H9 (cell line): ENCODE measurements at regions not wholly inside any gene's neighbourhood (a gene's known extent, or its start where the extent isn't known, plus 50 kb on each side); places are given as distances from the start of the nearest gene placed in this dataset.

Experiments used
- DNase-seq: peaks from one replicate; pipeline ENCODE4 v3.0.0-alpha.2; 2017
- H2AFZ ChIP-seq: one replicate; pipeline ENCODE4 v1.6.1; 2013; ENCODE audit warnings: mild to moderate bottlenecking, low read length, control low read depth, moderate library complexity
- H2AK5ac ChIP-seq: 2 replicates; pipeline ENCODE4 v1.6.1; 2013; ENCODE audit warnings: low read length, control low read depth, mixed read lengths; ENCODE audit not compliant: insufficient read length
- H2BK120ac ChIP-seq: one replicate; pipeline ENCODE4 v1.6.1; 2013; ENCODE audit warnings: low read depth, mild to moderate bottlenecking, low read length, control low read depth, inconsistent platforms; ENCODE audit not compliant: poor library complexity, severe bottlenecking
- H2BK12ac ChIP-seq: 2 replicates; pipeline ENCODE4 v1.6.1; 2013; ENCODE audit warnings: low read length, control low read depth, mixed read lengths, low read depth; ENCODE audit not compliant: insufficient read length
- H2BK15ac ChIP-seq: 2 replicates; pipeline ENCODE4 v1.6.1; 2013; ENCODE audit warnings: low read depth, low read length, control low read depth
- H2BK20ac ChIP-seq: one replicate; pipeline ENCODE4 v1.6.1; 2013; ENCODE audit warnings: low read depth, mild to moderate bottlenecking, low read length, control low read depth, inconsistent platforms; ENCODE audit not compliant: poor library complexity, severe bottlenecking
- H2BK5ac ChIP-seq: 2 replicates; pipeline ENCODE4 v1.6.1; 2013; ENCODE audit warnings: low read length, control low read depth, mixed read lengths; ENCODE audit not compliant: insufficient read length
- H3K14ac ChIP-seq: 2 replicates; pipeline ENCODE4 v1.6.1; 2013; ENCODE audit warnings: low read length, control low read depth; ENCODE audit not compliant: insufficient read depth
- H3K18ac ChIP-seq: 2 replicates; pipeline ENCODE4 v1.6.1; 2013; ENCODE audit warnings: low read depth, mild to moderate bottlenecking, mixed read lengths, low read length, control low read depth; ENCODE audit not compliant: insufficient read length
- H3K23ac ChIP-seq: 2 replicates; pipeline ENCODE4 v1.6.1; 2013; ENCODE audit warnings: low read length, control low read depth, mixed read lengths, low read depth; ENCODE audit not compliant: insufficient read length
- H3K23me2 ChIP-seq: 2 replicates; pipeline ENCODE4 v1.6.1; 2013; ENCODE audit warnings: low read depth, mild to moderate bottlenecking, mixed read lengths, low read length, control low read depth; ENCODE audit not compliant: insufficient read length, poor library complexity, severe bottlenecking
- H3K27ac ChIP-seq: 2 replicates; pipeline ENCODE4 v1.5.1; 2013; ENCODE audit warnings: low read length, control low read depth, mixed read lengths, low read depth; ENCODE audit not compliant: insufficient read length
- H3K27me3 ChIP-seq: 2 replicates; pipeline ENCODE4 v1.6.1; 2013; ENCODE audit warnings: low read length, control low read depth, inconsistent platforms; ENCODE audit not compliant: insufficient read depth
- H3K4ac ChIP-seq: 2 replicates; pipeline ENCODE4 v1.6.1; 2013; ENCODE audit warnings: low read depth, mild to moderate bottlenecking, control low read depth, inconsistent platforms, low read length, moderate library complexity
- H3K4me1 ChIP-seq: 2 replicates; pipeline ENCODE4 v1.6.1; 2013; ENCODE audit warnings: low read length, control low read depth, inconsistent platforms; ENCODE audit not compliant: insufficient read depth
- H3K4me2 ChIP-seq: 2 replicates; pipeline ENCODE4 v1.6.1; 2013; ENCODE audit warnings: low read length, control low read depth, mixed read lengths; ENCODE audit not compliant: insufficient read length, insufficient read depth
- H3K56ac ChIP-seq: 2 replicates; pipeline ENCODE4 v1.6.1; 2013; ENCODE audit warnings: low read depth, mild to moderate bottlenecking, mixed read lengths, low read length, control low read depth; ENCODE audit not compliant: insufficient read length
- H3K79me1 ChIP-seq: 2 replicates; pipeline ENCODE4 v1.6.1; 2013; ENCODE audit warnings: low read depth, mild to moderate bottlenecking, moderate library complexity, low read length, control low read depth, inconsistent platforms; ENCODE audit not compliant: insufficient read depth, poor library complexity, severe bottlenecking
- H3K79me2 ChIP-seq: 2 replicates; pipeline ENCODE4 v1.6.1; 2013; ENCODE audit warnings: low read length, control low read depth, inconsistent platforms; ENCODE audit not compliant: insufficient read depth
- H3K9ac ChIP-seq: 2 replicates; pipeline ENCODE4 v1.6.1; 2013; ENCODE audit warnings: low read length, control low read depth, mixed read lengths; ENCODE audit not compliant: insufficient read length; ENCODE audit errors: extremely low read depth
- H3K9me3 ChIP-seq: one replicate; pipeline ENCODE4 v1.6.1; 2013; ENCODE audit warnings: low read depth, low read length, inconsistent platforms; ENCODE audit not compliant: control insufficient read depth
- H3T11ph ChIP-seq: one replicate; pipeline ENCODE4 v1.6.1; 2013; ENCODE audit warnings: mild to moderate bottlenecking, low read length, control low read depth, inconsistent platforms
- H4K20me1 ChIP-seq: one replicate; pipeline ENCODE4 v1.6.1; 2013; ENCODE audit not compliant: control insufficient read depth, insufficient read length, insufficient read depth
- H4K5ac ChIP-seq: 2 replicates; pipeline ENCODE4 v1.6.1; 2013; ENCODE audit warnings: low read depth, mild to moderate bottlenecking, mixed read lengths, low read length, control low read depth; ENCODE audit not compliant: insufficient read length
- H4K8ac ChIP-seq: replicated peaks from 2 replicates; pipeline ENCODE4 v1.6.1; 2013; ENCODE audit warnings: low read length, control low read depth, mixed read lengths, low read depth; ENCODE audit not compliant: insufficient read length
- H4K91ac ChIP-seq: 2 replicates; pipeline ENCODE4 v1.6.1; 2013; ENCODE audit warnings: low read depth, mild to moderate bottlenecking, moderate library complexity, mixed read lengths, low read length, control low read depth; ENCODE audit not compliant: insufficient read length
- H3K27ac Mint-ChIP-seq, 3 experiments: 2 replicates in 2 of 3; 3 replicates in 1 of 3; pipeline ENCODE4 v1.8.0; 2020 to 2021; ENCODE audit warnings: mixed read lengths in 3 of 3, mild to moderate bottlenecking in 1 of 3, moderate library complexity in 1 of 3
- H3K27me3 Mint-ChIP-seq: 2 replicates; pipeline ENCODE4 v1.8.0; 2021; ENCODE audit warnings: low read depth, mild to moderate bottlenecking, moderate library complexity, mixed read lengths
- H3K36me3 Mint-ChIP-seq, 3 experiments: 2 replicates in 2 of 3; 3 replicates in 1 of 3; pipeline ENCODE4 v1.8.0; 2020 to 2021; ENCODE audit warnings: low read depth in 3 of 3, mixed read lengths in 3 of 3; ENCODE audit not compliant: insufficient read depth in 1 of 3
- H3K4me1 Mint-ChIP-seq, 2 experiments: 2 replicates each; pipeline ENCODE4 v1.8.0; 2020; ENCODE audit warnings: mixed read lengths in 2 of 2
- H3K4me3 Mint-ChIP-seq, 2 experiments: 2 replicates in 1 of 2; 3 replicates in 1 of 2; pipeline ENCODE4 v1.8.0; 2020 to 2021; ENCODE audit warnings: mild to moderate bottlenecking in 2 of 2, mixed read lengths in 2 of 2, moderate library complexity in 1 of 2
- H3K9me3 Mint-ChIP-seq, 2 experiments: 2 replicates in 1 of 2; 3 replicates in 1 of 2; pipeline ENCODE4 v1.8.0; 2020; ENCODE audit warnings: mild to moderate bottlenecking in 2 of 2, mixed read lengths in 2 of 2, moderate library complexity in 1 of 2
- WGBS: extraction: QIAGEN DNeasy Blood & Tissue Kit; methylation state at CpG from one replicate; pipeline ENCODE4 v1.1.7; 2013; ENCODE audit warnings: missing lambda C conversion rate, low lambda C conversion rate, mixed read lengths; ENCODE audit not compliant: insufficient read length; ENCODE audit errors: extremely low coverage; 5-methylcytosine and 5-hydroxymethylcytosine counted together
- TF ChIP-seq, protein P1 (sequence below): fragments of 200-600 bp; sonication (generic); conservative IDR thresholded peaks from 3 replicates; pipeline ENCODE4 v1.8.0; 2021; ENCODE audit warnings: antibody characterized with exemption, mild to moderate bottlenecking

DNA sequence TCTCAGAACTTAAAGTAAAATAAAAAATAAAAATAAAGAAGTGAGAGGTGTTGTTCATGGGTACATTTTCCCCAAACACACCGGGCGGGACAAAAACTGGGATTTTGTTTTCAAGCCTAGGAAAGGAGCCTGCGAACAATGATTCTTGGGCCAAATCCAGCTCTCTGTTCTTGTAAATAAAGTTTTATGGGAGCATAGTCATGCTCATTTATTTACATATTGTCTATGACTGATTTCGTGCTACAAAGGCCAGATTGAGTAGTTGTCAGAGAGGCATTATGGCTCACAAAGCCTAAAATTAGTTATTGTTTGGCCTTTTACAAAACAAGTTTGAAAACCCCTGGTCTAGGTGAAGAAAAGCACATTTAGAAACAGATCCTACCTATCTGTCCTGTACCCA lies 821.0 kb upstream of the GRAMD2B start:
- peaks cover 2 to 6% of the 10 kb centered on the region in 2 experiments; a peak in 3 of 5 replicates for H3K9me3 Mint-ChIP-seq
- Histone ChIP-seq H2BK12ac (no peak overlapping the region), H3K4me1 (peaks cover 3% of the 10 kb centered on the region; the same call in 1 of the 2 replicates), H3K79me1 (no peaks in the 10 kb centered on the region), H3K27me3 (no peaks in the 10 kb centered on the region), H2BK15ac (no peak overlapping the region), H4K8ac (no peak overlapping the region), H3K4me2 (no peak overlapping the region), H2BK5ac (no peak overlapping the region), H2AFZ (no peak overlapping the region), H2AK5ac (no peak overlapping the region), H3K23ac (no peak overlapping the region), H3K27ac (no peak overlapping the region), H4K91ac (no peak overlapping the region), H3K9me3 (no peaks in the 10 kb centered on the region), H3K9ac (no peak overlapping the region), H3K56ac (no peak overlapping the region), H3K23me2 (no peaks in the 10 kb centered on the region), H3K18ac (no peak overlapping the region), H4K5ac (no peak overlapping the region), H2BK120ac (no peak overlapping the region), H2BK20ac (no peak overlapping the region), H3K79me2 (no peaks in the 10 kb centered on the region), H4K20me1 (no peaks in the 10 kb centered on the region), H3T11ph (no peak overlapping the region), H3K4ac (no peak overlapping the region), H3K14ac (no peak overlapping the region)
- TF ChIP-seq, protein P1, sequence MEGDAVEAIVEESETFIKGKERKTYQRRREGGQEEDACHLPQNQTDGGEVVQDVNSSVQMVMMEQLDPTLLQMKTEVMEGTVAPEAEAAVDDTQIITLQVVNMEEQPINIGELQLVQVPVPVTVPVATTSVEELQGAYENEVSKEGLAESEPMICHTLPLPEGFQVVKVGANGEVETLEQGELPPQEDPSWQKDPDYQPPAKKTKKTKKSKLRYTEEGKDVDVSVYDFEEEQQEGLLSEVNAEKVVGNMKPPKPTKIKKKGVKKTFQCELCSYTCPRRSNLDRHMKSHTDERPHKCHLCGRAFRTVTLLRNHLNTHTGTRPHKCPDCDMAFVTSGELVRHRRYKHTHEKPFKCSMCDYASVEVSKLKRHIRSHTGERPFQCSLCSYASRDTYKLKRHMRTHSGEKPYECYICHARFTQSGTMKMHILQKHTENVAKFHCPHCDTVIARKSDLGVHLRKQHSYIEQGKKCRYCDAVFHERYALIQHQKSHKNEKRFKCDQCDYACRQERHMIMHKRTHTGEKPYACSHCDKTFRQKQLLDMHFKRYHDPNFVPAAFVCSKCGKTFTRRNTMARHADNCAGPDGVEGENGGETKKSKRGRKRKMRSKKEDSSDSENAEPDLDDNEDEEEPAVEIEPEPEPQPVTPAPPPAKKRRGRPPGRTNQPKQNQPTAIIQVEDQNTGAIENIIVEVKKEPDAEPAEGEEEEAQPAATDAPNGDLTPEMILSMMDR = no peak
- no peak overlapping the region for H3K4me3 Mint-ChIP-seq
- no peak for DNase-seq
- peaks cover 3 to 4% of the 10 kb centered on the region in 2 experiments; a peak in 3 of 4 replicates for H3K4me1 Mint-ChIP-seq
- peaks cover 0 to 7% (median 0%) of the 10 kb centered on the region in 3 experiments; a peak in 1 of 7 replicates for H3K36me3 Mint-ChIP-seq
- no CpG with 5 or more reads among the region's 4 CpGs for WGBS
- no peaks in the 10 kb centered on the region for H3K27me3 Mint-ChIP-seq
- H3K27ac Mint-ChIP-seq = no peak overlapping the region
